HG03097 (cell line): ENCODE measurements at regions not wholly inside any gene's neighbourhood (a gene's known extent, or its start where the extent isn't known, plus 50 kb on each side); places are given as distances from the start of the nearest gene placed in this dataset.

ENCODE experiments used
- ATAC-seq: cut with Tn5 transposase; IDR thresholded peaks from one replicate; pipeline ENCODE4 v1.9.1; 2021; ENCODE audit not compliant: unreplicated experiment, low FRiP score

DNA sequence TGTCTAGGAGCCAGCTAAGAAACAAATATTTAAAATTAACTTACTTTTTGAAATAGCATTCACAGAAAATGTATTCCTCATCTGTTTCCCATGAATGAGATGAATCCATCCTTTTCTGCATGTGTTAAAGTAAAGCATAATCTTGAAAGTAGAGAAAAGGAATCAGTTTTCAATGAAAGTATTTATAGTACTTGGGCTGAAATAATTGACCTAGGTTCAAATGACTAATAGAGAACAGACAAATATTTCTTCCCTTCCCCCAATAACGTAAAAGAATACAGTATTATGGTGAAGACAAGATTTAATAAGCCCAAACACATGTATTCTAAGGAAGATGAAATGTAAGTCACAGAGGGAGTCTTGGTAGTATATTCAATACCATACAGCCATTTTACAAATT is 403.5 kb downstream of the ZNF608 start:
- no peak for ATAC-seq

DNA sequence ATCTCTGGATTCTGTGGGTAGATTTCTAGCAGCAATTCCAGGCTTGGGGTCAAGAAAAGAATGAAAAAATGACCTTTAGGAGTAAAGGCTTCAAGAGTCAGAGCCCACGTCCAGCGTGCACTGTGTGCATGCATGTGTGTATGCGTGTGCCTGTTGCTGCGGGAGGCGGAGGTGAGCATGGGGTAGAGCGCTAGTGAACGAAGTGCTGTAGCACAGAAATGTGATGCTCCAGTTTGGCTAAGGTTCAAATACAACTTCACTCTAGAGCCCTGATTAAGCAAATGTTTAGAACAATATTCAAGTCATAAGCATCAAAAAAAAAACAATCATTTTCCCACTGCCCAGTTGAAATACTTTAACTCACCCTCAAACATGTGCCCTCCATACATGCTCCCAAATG is 403.9 kb downstream of the ZNF608 start:
- no peak for ATAC-seq

DNA sequence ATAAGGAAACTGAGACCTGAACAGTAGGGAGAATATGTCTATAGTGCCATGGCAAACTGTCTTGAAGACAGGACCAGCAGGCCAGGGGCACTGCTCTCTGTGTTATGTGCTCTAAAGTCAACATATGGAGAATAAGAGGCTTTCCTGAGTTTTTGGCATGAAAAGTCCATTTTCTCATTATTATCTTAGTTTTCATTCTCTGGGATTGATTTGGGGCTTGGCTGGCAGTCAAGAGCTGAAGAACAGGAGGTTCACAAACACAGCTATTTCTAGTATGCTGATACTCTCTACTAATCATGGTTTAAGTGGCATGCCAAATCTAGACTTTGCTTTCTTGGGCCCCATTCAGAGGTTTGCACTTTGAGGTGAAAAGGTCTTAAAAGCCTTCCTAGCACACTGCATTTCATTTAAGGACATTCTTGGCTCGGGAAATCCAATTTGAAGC is 404.4 kb downstream of the ZNF608 start:
- ATAC-seq = no peak

DNA sequence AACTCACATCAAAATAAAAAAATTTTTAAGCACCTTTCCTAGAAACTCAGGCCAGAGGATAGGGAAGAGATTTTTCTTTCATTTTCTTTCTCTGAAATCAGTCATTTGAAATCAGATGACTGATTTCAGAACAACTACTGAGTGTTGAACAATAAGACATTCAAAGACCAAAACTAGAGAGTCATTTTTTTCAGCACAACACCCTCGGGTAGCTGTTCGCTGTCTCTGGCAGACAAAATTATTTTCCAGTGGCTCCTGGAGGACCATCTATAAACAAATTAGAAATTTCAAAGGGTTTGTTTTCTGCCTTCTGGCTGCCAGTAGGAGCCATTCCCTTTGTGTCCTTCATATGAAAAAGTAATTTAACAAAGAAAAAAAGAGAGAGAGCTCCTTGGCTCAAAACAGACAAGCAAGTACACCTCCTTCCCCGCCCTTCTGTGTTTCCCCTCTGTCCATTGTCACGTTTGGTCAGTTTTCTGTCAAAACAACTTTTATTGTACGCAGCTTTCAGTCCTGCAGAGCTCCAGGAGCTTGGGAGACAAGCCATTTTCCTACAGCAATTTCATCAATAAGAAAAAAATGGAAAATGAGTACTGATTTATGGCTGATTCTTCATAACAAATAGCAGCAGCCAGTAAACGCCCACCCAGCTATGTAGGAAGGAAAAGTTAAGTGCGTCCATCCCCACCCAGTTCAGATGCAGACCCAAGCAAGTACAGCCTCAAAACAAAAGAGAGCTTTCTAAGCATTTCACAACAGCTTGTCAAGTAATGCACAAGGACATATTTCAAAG is 405.2 kb downstream of the ZNF608 start:
- ATAC-seq = no peak

DNA sequence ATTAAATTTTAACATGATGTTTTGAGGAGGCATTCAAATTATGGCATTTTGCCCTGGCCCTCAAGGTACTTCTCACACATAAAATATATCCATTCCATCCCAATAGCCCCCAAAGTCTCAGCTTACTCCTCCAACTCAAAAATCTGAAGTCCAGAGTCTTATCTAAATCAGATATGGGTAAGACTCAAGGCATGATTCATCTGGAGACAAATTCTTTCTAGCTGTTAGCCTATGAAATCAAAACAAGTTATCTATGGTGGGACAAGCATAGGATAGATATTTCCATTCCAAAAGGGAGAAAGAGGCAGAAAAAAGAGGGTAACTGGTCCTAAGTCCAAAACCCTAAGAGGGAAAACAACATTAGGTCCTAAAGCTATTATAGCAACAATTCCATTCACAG is 408.4 kb downstream of the ZNF608 start:
- no peak for ATAC-seq

DNA sequence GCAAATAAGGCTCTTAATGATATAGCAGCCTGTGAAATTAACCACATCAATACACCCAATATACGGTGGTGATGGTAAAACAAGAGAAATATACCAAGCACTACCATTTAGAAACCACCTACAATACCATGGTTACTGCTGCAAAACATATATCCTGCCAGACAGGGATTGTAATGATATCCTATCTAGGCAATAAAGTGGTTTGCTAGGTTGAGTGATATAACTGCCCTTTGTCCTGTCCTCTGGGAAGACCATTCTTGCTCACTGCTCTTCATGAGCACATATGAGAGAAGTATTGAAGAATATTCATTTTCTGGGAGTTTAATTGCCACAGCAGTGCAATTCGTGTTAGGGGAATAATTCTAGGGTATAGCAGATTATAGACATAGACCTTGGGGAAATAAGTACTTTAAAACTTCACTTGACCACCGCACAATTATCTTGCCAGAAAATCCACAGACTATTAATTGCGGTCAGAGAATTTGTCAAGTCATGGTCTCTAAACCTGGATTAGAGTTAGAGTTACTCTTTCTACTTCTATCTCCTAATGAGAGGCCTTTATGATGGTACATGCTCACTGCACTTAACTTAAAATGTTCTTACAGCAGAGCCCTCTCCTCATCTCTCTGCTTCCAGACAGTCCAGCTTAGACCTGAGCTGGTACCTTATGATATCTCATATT is 413.0 kb downstream of the ZNF608 start:
- ATAC-seq = no peak

- no peak for ATAC-seq
Measured at GRCh38 chr5:124332273-124332672, 414.2 kb downstream of the ZNF608 start.

DNA sequence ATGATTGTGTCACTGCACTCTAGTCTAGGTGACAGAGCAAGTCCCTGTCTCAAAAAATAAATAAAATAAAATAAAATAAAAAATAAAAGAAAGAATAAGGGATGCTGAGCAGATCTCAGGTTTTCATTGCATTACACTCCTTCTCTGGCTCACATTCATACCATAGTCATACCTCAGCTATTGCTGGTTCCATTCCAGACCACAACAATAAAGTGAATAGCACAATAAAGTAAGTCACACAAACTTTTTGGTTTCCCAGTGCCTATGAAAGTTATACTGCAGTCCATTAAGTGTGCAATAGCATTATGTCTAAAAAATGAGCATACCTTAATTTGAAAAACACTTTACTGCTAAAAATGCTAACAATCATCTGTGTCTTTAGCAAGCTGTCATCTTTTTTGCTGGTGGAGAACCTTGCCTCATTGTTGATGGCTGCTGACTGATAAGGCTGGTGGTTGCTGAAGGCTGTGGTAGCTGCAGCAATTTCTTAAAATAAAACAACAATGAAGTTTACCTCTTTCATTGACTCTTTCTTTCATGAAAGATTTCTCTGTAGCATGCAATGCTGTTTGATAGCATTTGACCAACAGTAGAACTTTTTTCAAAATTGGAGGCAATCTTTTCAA is 415.7 kb downstream of the ZNF608 start:
- ATAC-seq = no peak

- ATAC-seq = no peak
Measured at GRCh38 chr5:124328201-124328600, 418.2 kb downstream of the ZNF608 start.

DNA sequence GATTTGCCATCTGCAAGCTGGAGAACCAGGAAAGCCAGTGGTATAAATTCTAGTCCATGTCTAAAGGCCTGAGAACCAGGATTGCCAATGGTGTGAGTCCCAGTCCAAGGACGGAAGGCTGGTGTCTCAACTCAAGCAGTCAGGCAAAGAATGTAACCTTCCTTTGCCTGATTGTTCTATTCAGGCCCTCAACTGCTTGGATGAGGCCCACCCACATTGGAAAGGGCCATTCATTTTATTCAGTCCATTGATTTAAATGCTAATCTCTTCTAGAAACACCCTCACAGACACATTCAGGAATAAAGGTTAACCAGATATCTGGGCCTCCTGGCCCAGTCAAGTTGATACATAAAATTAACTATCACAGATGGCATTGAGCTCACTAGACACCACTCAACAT is 427.8 kb downstream of the ZNF608 start:
- ATAC-seq = no peak

DNA sequence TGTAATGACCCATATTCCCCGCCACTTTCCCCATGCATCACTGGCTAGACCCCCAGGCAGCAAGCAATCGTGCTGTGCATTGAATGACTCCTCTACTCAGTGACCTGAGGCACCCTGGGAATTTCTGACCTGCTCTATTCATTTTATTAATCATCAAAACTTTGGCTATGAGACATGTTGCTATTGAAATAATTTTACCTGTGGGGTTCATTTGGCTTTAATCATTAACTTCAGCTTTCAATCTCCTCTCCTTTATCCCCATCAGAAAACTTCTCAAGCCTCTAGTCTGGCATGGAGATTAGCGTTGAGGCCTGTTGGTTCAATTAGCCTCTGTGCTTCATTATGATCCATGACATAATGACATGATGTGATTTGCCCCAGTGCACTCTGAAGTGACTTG is 429.0 kb downstream of the ZNF608 start:
- ATAC-seq = no peak

DNA sequence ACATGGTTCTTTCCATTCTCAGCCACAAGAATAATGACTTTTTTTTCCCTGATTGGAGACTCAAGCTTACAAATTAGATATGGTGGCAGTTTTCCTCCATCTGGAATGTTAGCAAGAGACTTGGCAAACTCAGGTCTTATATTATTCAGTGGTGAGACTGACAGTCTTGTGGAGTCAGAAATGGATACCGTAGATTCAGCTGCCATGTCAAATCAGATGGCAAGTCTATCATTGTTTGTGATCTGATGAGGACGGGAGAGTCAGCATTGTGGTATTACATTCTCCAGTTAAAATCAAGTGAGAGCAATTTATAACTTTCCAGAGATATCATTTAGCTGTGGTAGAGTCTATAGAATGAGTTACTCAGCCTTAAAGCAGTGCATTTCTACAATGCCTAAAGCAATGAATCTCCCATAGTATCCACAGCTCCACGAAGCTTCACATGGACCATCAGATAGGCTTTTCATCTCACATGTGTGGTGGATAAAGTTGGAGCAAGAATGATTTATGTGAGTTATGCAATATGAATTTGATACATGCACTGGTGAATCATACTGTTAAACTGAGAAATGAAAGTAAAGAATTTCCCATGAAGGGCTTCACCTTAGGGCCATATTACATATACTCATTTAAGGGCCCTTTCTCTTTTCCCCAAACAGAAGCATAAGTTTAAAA is 430.6 kb downstream of the ZNF608 start:
- ATAC-seq = no peak

GRCh38 chr5:124310453-124310852 is 436.0 kb downstream of the ZNF608 start:
- ATAC-seq = no peak

GRCh38 chr5:124309241-124309980 is 437.0 kb downstream of the ZNF608 start:
- ATAC-seq = no peak

GRCh38 chr5:124303366-124303765 is 443.1 kb downstream of the ZNF608 start:
- no peak for ATAC-seq

GRCh38 chr5:124302533-124302932 is 443.9 kb downstream of the ZNF608 start:
- ATAC-seq = no peak

- ATAC-seq = no peak
Measured at GRCh38 chr5:124301850-124302249, 444.6 kb downstream of the ZNF608 start.

DNA sequence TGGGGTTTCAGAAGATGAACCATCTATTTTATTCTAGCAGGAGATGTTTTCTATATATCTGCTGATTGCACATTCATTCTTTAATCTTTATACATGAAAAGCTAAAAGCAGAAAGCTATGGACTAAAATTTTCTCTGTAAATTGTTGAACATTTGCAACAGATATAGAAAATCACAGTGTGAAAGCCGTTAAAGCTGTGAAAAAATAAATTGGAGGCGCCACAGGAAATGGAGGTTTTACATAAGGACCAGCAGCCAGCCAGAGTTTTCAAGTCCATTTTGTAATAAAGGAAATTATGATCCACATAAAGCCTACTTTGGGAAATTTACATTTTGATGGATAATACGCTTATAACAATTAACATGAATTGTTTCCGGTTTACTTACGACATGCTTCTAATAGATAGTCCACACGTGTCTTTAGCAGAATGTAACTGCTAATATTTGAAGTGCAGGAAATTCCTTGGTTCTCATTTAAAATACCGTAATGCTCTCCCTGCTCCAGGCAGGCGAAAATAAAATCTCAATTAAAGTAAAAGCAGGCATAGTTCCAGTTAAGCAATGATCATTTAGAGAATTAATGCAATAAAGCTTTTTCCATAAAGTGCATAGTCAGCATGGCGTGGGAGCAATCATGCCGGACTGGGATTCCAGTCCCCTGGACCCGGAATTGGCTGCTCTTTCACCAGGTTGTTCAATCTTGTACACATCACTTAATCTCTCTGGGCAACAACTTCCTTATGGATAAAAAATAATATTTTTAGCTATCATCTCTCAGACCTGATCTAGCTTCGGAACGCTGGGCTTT is 445.4 kb downstream of the ZNF608 start:
- ATAC-seq = no peak

DNA sequence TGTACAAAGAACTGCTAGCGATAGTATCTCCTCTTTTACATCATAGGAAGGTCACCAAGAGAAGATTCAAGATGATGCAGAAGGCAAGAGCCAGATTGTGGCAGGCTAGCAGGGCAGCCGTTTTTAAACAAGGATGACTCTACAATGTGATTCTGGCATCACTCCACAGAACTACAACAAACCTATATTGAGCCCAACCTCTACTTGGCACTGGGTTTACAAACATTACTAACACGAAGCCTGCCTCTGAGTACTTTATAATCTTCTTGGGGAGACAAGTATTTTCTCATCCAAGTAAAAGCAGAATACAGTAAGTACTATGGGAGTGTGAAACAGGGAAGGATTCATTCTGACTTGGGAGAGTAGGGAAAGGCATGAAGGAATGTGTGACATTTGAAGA is 448.6 kb downstream of the ZNF608 start:
- ATAC-seq = no peak
